OCI-LY7 (cell line): ENCODE measurements at regions not wholly inside any gene's neighbourhood (a gene's known extent, or its start where the extent isn't known, plus 50 kb on each side); places are given as distances from the start of the nearest gene placed in this dataset.

Experiments used
- EZH2phosphoT487 ChIP-seq: fragments of 200-600 bp; sonication (generic); IDR thresholded peaks from 2 replicates; pipeline ENCODE4 v1.6.1; 2018; ENCODE audit warnings: low read depth, borderline replicate concordance, mild to moderate bottlenecking, mixed run types, antibody characterized with exemption, low read length, moderate library complexity, mixed read lengths
- TF ChIP-seq, protein P1 (sequence below): fragments of 200-600 bp; sonication (generic); conservative IDR thresholded peaks from 2 replicates; pipeline ENCODE4 v1.5.1; 2014; ENCODE audit warnings: mild to moderate bottlenecking, antibody characterized with exemption, low read length, moderate library complexity, mixed read lengths

DNA sequence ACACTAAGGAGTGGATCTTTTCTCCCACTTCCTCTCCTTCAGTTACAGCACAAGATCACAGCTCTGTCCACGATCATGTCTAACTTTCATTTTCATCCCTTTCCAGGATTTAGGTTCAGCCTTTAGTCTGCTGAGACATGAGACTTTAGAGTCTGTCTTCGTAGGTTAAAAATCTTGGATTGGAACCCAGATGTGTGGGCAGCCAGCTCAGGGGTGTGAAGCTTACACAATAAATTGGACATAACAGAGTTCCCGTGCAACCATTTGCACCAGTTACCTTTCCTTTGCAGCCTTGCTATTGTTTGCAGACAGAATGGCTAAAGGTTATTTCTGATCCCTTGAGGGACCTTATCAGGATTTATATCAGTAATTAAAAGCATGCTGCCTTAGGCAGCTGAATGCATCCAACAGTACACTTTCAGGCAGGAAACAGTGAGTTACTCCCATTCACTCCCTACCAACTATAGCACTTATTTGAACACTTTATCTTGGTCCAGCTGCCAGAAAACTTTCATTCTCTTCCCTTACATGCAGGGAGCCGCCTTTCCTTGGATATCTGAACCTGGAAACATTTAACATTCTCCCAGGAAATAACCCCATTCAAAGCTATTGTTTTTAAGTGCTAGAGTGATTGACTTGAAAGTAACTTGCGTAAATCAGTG, 87.3 kb downstream of the TMEM100 start:
- TF ChIP-seq, protein P1, sequence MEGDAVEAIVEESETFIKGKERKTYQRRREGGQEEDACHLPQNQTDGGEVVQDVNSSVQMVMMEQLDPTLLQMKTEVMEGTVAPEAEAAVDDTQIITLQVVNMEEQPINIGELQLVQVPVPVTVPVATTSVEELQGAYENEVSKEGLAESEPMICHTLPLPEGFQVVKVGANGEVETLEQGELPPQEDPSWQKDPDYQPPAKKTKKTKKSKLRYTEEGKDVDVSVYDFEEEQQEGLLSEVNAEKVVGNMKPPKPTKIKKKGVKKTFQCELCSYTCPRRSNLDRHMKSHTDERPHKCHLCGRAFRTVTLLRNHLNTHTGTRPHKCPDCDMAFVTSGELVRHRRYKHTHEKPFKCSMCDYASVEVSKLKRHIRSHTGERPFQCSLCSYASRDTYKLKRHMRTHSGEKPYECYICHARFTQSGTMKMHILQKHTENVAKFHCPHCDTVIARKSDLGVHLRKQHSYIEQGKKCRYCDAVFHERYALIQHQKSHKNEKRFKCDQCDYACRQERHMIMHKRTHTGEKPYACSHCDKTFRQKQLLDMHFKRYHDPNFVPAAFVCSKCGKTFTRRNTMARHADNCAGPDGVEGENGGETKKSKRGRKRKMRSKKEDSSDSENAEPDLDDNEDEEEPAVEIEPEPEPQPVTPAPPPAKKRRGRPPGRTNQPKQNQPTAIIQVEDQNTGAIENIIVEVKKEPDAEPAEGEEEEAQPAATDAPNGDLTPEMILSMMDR: no peak
- no peak for TF ChIP-seq EZH2phosphoT487
